HepG2 (cell line): ENCODE measurements at regions not wholly inside any gene's neighbourhood (a gene's known extent, or its start where the extent isn't known, plus 50 kb on each side); places are given as distances from the start of the nearest gene placed in this dataset.

Source experiments
- ATAC-seq: fragments of 200-7000 bp; cut with Tn5 transposase; 3 replicates; pipeline ENCODE4 v1.9.1; 2020; ENCODE audit warnings: mild to moderate bottlenecking, moderate library complexity
- BruUV-seq: library from RNA; stranded (reverse); fragments of 400-500 nt; replicated peaks from 2 replicates; lab custom pipeline; 2021; lab: Mats Ljungman, UMichigan
- CTCF ChIA-PET: fragments of 300-600 bp; formaldehyde crosslinking; extraction: SDS; loops from one replicate; lab custom pipeline; 2021; ENCODE audit warnings: low total read pairs, inconsistent platforms, low intra/inter-chr PET ratio; lab: Yijun Ruan, JAX
- POLR2A ChIA-PET: fragments of 350-600 bp; sonication (Branson Sonifier 250); formaldehyde crosslinking; loops from one replicate; lab custom pipeline; 2020; ENCODE audit warnings: antibody characterized with exemption, inconsistent platforms; lab: Yijun Ruan, JAX
- DNase-seq: peaks from one replicate; pipeline ENCODE4 v3.0.0-alpha.2; 2015; ENCODE audit warnings: low spot score
- FAIRE-seq: peaks from 3 replicates; lab custom pipeline; 2011; peaks lifted over from hg19 to GRCh38; lab: Jason Lieb, UNC
- H2AFZ ChIP-seq: one replicate; pipeline ENCODE4 v1.6.1; 2011; ENCODE audit warnings: low read length, inconsistent platforms
- H3K27ac ChIP-seq: fragments of 300-600 bp; 3 replicates; pipeline ENCODE4 v1.8.0; 2011; ENCODE audit warnings: mixed run types, mild to moderate bottlenecking, mixed read lengths, low read length, inconsistent platforms; ENCODE audit not compliant: insufficient read depth; ENCODE audit errors: extremely low read length
- H3K27me3 ChIP-seq, 2 experiments: fragments of 200-600 bp in 1 of 2; 2 replicates in 1 of 2; 3 replicates in 1 of 2; pipeline versions ENCODE4 v1.6.0 to v1.8.0; 2011; ENCODE audit warnings: low read length in 2 of 2, mild to moderate bottlenecking in 2 of 2, moderate library complexity in 2 of 2, inconsistent platforms in 1 of 2; ENCODE audit not compliant: insufficient read depth in 2 of 2, control insufficient read depth in 1 of 2
- H3K36me3 ChIP-seq, 2 experiments: fragments of 200-600 bp in 1 of 2; replicated peaks in 1 of 2; 2 replicates in 1 of 2; 3 replicates in 1 of 2; pipeline versions ENCODE4 v1.5.1 to v1.8.0; 2011; ENCODE audit warnings: low read length in 2 of 2, inconsistent platforms in 1 of 2; ENCODE audit not compliant: insufficient read depth in 2 of 2, control insufficient read depth in 1 of 2
- H3K4me1 ChIP-seq: 2 replicates; pipeline ENCODE4 v1.5.1; 2012; ENCODE audit warnings: low read length, inconsistent platforms; ENCODE audit not compliant: insufficient read depth
- H3K4me2 ChIP-seq: 2 replicates; pipeline ENCODE4 v1.6.0; 2011; ENCODE audit warnings: low read depth, low read length, inconsistent platforms
- H3K4me3 ChIP-seq, 3 experiments: fragments of 200-600 bp in 1 of 3; sonication (generic), shearing (Covaris generic) in 1 of 3; replicated peaks in 1 of 3; 2 replicates each; pipeline ENCODE4 v1.5.1; 2011 to 2016; ENCODE audit warnings: low read length in 3 of 3, inconsistent platforms in 2 of 3, low read depth in 2 of 3, mild to moderate bottlenecking in 2 of 3, control low read depth in 1 of 3, mixed read lengths in 1 of 3; ENCODE audit not compliant: insufficient read depth in 1 of 3
- H3K79me2 ChIP-seq: one replicate; pipeline ENCODE4 v1.6.1; 2011; ENCODE audit warnings: low read length, inconsistent platforms; ENCODE audit not compliant: insufficient read depth
- H3K9ac ChIP-seq: 2 replicates; pipeline ENCODE4 v1.6.0; 2011; ENCODE audit warnings: mild to moderate bottlenecking, low read depth, low read length, inconsistent platforms; ENCODE audit not compliant: insufficient read depth
- H3K9me3 ChIP-seq: 2 replicates; pipeline ENCODE4 v1.5.1; 2012; ENCODE audit warnings: mild to moderate bottlenecking, low read length
- H4K20me1 ChIP-seq: 2 replicates; pipeline ENCODE4 v1.6.0; 2011; ENCODE audit warnings: inconsistent platforms, mild to moderate bottlenecking, low read length, moderate library complexity; ENCODE audit not compliant: insufficient read depth
- AHDC1 ChIP-seq: sonication (generic); formaldehyde crosslinking; IDR thresholded peaks from 2 replicates; pipeline ENCODE4 v1.5.1; 2020; ENCODE audit warnings: mild to moderate bottlenecking, missing genetic modification reagents, borderline replicate concordance
- DMTF1 ChIP-seq: sonication (generic); formaldehyde crosslinking; IDR thresholded peaks from 2 replicates; pipeline ENCODE4 v1.4.0; 2020; ENCODE audit warnings: mild to moderate bottlenecking, missing genetic modification reagents
- HMGXB3 ChIP-seq: sonication (generic); formaldehyde crosslinking; IDR thresholded peaks from 2 replicates; pipeline ENCODE4 v1.4.0; 2020; ENCODE audit warnings: missing genetic modification reagents, borderline replicate concordance
- SPEN ChIP-seq: sonication (generic); formaldehyde crosslinking; IDR thresholded peaks from 2 replicates; pipeline ENCODE4 v1.5.1; 2020; ENCODE audit warnings: low read depth, mild to moderate bottlenecking, missing genetic modification reagents
- TARDBP ChIP-seq: sonication (generic); formaldehyde crosslinking; IDR thresholded peaks from 2 replicates; pipeline ENCODE4 v1.8.0; 2022; ENCODE audit warnings: mild to moderate bottlenecking, missing genetic modification reagents
- USF2 ChIP-seq, 2 experiments: sonication (generic) in 1 of 2; formaldehyde crosslinking in 1 of 2; IDR thresholded peaks; 2 replicates each; pipeline versions ENCODE4 v1.5.1 to v1.6.1; 2011 to 2020; ENCODE audit warnings: borderline replicate concordance in 1 of 2, low read depth in 1 of 2, low read length in 1 of 2, mild to moderate bottlenecking in 1 of 2, missing genetic modification reagents in 1 of 2, moderate library complexity in 1 of 2
- YEATS2 ChIP-seq: sonication (generic); formaldehyde crosslinking; IDR thresholded peaks from 2 replicates; pipeline ENCODE4 v1.4.0; 2020; ENCODE audit warnings: missing genetic modification reagents, borderline replicate concordance
- ZNF44 ChIP-seq: sonication (generic); formaldehyde crosslinking; IDR thresholded peaks from 2 replicates; pipeline ENCODE4 v1.5.1; 2020; ENCODE audit warnings: mild to moderate bottlenecking, missing genetic modification reagents
- whole genome bisulfite sequencing: methylation state at CpG from one replicate; pipeline ENCODE4 v1.1.6; 2017; ENCODE audit warnings: low lambda C conversion rate; 5-methylcytosine and 5-hydroxymethylcytosine counted together
- in situ Hi-C: cut with HindIII; loops from 2 replicates; pipeline ENCODE4 v1.10.0; 2017; ENCODE audit warnings: low pct_unique_long_range_greater_than_20kb; ENCODE audit not compliant: extremely low pct_ligation_motif_present
- intact Hi-C: fragments of 100-400 bp; cut with micrococcal nuclease; formaldehyde crosslinking; loops from one replicate; pipeline ENCODE4 v1.10.0; 2022; ENCODE audit not compliant: unreplicated experiment

GRCh38 chr17:65359016-65359415 lies 202.4 kb downstream of the AXIN2 start:
- CTCF ChIA-PET = no interaction called here
- H3K4me2 ChIP-seq = no peak overlapping the region
- FAIRE-seq = no peak

More at GRCh38 chr17:65359016-65359415, 202.4 kb downstream of the AXIN2 start:
- POLR2A ChIA-PET = no interaction called here
- in situ Hi-C loops (no loop called here), intact Hi-C loops (no loop called here)
- no peaks in the 10 kb centered on the region for H3K36me3 ChIP-seq
- BruUV-seq = no TSS peak
- H2AFZ ChIP-seq = no peak overlapping the region
- no peak overlapping the region for H3K4me3 ChIP-seq
- no peaks in the 10 kb centered on the region for H3K9me3 ChIP-seq
- no peaks in the 10 kb centered on the region for H3K79me2 ChIP-seq
- DNase-seq (no peak), ATAC-seq (no peak)
- 0% methylated on average over 3 of the region's 3 CpGs for WGBS
- H3K27ac ChIP-seq = no peak overlapping the region
- no peaks in the 10 kb centered on the region for H3K4me1 ChIP-seq
- H3K27me3 ChIP-seq = peaks cover 3 to 26% of the 10 kb centered on the region in 2 experiments
- no peak overlapping the region for H3K9ac ChIP-seq
- no peak for TF ChIP-seq SPEN
- no peak for TF ChIP-seq TARDBP (CRISPR knock-in tag)
- TF ChIP-seq YEATS2 (CRISPR knock-in tag) = no peak
- no peak for TF ChIP-seq USF2 (IDR thresholded peaks at IDR 0.05; ENCODE audit: low read depth, low read length)
- TF ChIP-seq USF2 (CRISPR knock-in tag; IDR thresholded peaks at IDR 0.05; ENCODE audit: borderline replicate concordance) = no peak
- no peak for TF ChIP-seq HMGXB3 (CRISPR knock-in tag)
- no peak for TF ChIP-seq AHDC1 (CRISPR knock-in tag)
- no peak for TF ChIP-seq DMTF1 (CRISPR knock-in tag)
- no peak for TF ChIP-seq ZNF44
- no peaks in the 10 kb centered on the region for H4K20me1 ChIP-seq
